ENCODE measurements at regions not wholly inside any gene's neighbourhood (a gene's known extent, or its start where the extent isn't known, plus 50 kb on each side); places are given as distances from the start of the nearest gene placed in this dataset.

- no peak for TF ChIP-seq FOXP2 (optimal IDR thresholded peaks at IDR 0.05; ENCODE audit: borderline replicate concordance, extremely low read depth, extremely low read length, insufficient read depth)
- TF ChIP-seq SIN3A (IDR thresholded peaks at IDR 0.05; ENCODE audit: borderline replicate concordance, insufficient read depth, low read length), result no peak
- TF ChIP-seq, protein P1, sequence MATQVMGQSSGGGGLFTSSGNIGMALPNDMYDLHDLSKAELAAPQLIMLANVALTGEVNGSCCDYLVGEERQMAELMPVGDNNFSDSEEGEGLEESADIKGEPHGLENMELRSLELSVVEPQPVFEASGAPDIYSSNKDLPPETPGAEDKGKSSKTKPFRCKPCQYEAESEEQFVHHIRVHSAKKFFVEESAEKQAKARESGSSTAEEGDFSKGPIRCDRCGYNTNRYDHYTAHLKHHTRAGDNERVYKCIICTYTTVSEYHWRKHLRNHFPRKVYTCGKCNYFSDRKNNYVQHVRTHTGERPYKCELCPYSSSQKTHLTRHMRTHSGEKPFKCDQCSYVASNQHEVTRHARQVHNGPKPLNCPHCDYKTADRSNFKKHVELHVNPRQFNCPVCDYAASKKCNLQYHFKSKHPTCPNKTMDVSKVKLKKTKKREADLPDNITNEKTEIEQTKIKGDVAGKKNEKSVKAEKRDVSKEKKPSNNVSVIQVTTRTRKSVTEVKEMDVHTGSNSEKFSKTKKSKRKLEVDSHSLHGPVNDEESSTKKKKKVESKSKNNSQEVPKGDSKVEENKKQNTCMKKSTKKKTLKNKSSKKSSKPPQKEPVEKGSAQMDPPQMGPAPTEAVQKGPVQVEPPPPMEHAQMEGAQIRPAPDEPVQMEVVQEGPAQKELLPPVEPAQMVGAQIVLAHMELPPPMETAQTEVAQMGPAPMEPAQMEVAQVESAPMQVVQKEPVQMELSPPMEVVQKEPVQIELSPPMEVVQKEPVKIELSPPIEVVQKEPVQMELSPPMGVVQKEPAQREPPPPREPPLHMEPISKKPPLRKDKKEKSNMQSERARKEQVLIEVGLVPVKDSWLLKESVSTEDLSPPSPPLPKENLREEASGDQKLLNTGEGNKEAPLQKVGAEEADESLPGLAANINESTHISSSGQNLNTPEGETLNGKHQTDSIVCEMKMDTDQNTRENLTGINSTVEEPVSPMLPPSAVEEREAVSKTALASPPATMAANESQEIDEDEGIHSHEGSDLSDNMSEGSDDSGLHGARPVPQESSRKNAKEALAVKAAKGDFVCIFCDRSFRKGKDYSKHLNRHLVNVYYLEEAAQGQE (IDR thresholded peaks at IDR 0.05; ENCODE audit: insufficient read depth in 1 of 2, low read depth in 2 of 2, low read length in 2 of 2), result no peak
- no peak for TF ChIP-seq POLR2AphosphoS5 (IDR thresholded peaks at IDR 0.05; ENCODE audit: low read depth, low read length)
- no peak for TF ChIP-seq TAF1 (IDR thresholded peaks at IDR 0.05; ENCODE audit: borderline replicate concordance, insufficient read depth, low read length)
These were observed 104.9 kb upstream of the DHX15 start for GRCh38 chr4:24689212-24689611.

GRCh38 chr4:24690436-24690835 lies 104.9 kb upstream of the SOD3 start:
- no peak for TF ChIP-seq SIN3A (IDR thresholded peaks at IDR 0.05; ENCODE audit: borderline replicate concordance, insufficient read depth, low read length)
- TF ChIP-seq, protein P1 (IDR thresholded peaks at IDR 0.05; ENCODE audit: insufficient read depth in 1 of 2, low read depth in 2 of 2, low read length in 2 of 2), result no peak
- no peak for TF ChIP-seq FOXP2 (optimal IDR thresholded peaks at IDR 0.05; ENCODE audit: borderline replicate concordance, extremely low read depth, extremely low read length, insufficient read depth)
- TF ChIP-seq TAF1 (IDR thresholded peaks at IDR 0.05; ENCODE audit: borderline replicate concordance, insufficient read depth, low read length), result no peak
- TF ChIP-seq POLR2AphosphoS5 (IDR thresholded peaks at IDR 0.05; ENCODE audit: low read depth, low read length), result no peak

DNA sequence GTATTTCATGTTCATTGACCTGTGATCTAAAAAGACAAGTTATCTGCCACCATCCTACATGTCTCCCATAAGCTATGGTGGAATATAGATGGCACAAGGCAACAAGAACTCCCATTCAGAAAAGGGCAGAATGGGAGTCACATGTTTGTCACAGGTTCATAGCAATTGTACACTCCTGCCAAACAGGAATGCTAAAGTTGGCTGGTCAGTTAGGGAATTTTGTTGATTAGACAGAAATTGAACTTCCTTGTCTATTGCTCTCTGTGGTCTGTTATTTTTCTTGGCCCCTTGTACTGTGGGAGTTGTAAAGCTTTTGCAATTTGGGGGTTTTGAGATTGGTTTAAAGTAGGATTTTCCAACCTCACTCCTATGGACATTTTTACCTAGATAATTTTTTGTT lies 101.7 kb upstream of the SOD3 start:
- TF ChIP-seq SIN3A (IDR thresholded peaks at IDR 0.05; ENCODE audit: borderline replicate concordance, insufficient read depth, low read length) (no peak), FOXP2 (optimal IDR thresholded peaks at IDR 0.05; ENCODE audit: borderline replicate concordance, extremely low read depth, extremely low read length, insufficient read depth) (no peak), POLR2AphosphoS5 (IDR thresholded peaks at IDR 0.05; ENCODE audit: low read depth, low read length) (no peak), TAF1 (IDR thresholded peaks at IDR 0.05; ENCODE audit: borderline replicate concordance, insufficient read depth, low read length) (no peak)
- TF ChIP-seq, protein P1 (IDR thresholded peaks at IDR 0.05; ENCODE audit: insufficient read depth in 1 of 2, low read depth in 2 of 2, low read length in 2 of 2), result no peak

GRCh38 chr4:24700118-24700517 lies 95.3 kb upstream of the SOD3 start:
- TF ChIP-seq, protein P1 (IDR thresholded peaks at IDR 0.05; ENCODE audit: insufficient read depth in 1 of 2, low read depth in 2 of 2, low read length in 2 of 2), result no peak
- no peak for TF ChIP-seq POLR2AphosphoS5 (IDR thresholded peaks at IDR 0.05; ENCODE audit: low read depth, low read length)
- TF ChIP-seq SIN3A (IDR thresholded peaks at IDR 0.05; ENCODE audit: borderline replicate concordance, insufficient read depth, low read length), result no peak
- TF ChIP-seq FOXP2 (optimal IDR thresholded peaks at IDR 0.05; ENCODE audit: borderline replicate concordance, extremely low read depth, extremely low read length, insufficient read depth), result no peak
- TF ChIP-seq TAF1 (IDR thresholded peaks at IDR 0.05; ENCODE audit: borderline replicate concordance, insufficient read depth, low read length), result no peak

DNA sequence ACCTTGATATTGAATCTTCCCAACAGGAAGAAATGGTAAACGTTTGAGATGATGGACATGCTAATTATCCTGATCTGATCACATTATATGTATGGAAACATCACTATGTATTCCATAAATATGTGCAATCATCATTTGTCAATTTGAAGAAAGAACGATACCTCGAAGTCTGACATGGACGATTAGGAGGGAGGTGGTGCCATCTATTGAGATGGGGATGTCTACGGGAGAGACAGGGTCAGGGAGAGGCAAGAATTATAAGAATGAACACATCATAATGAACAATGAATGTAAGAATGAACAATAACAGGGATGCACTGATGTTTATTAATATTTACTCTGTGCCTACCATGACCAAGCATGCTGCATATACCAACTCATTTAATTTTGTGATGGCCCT lies 93.7 kb upstream of the SOD3 start:
- TF ChIP-seq POLR2AphosphoS5 (IDR thresholded peaks at IDR 0.05; ENCODE audit: low read depth, low read length) (no peak), SIN3A (IDR thresholded peaks at IDR 0.05; ENCODE audit: borderline replicate concordance, insufficient read depth, low read length) (no peak)
- TF ChIP-seq, protein P1 (IDR thresholded peaks at IDR 0.05; ENCODE audit: insufficient read depth in 1 of 2, low read depth in 2 of 2, low read length in 2 of 2), result no peak

Measured in PFSK-1 (cell line).